ENCODE measurements at regions not wholly inside any gene's neighbourhood (a gene's known extent, or its start where the extent isn't known, plus 50 kb on each side); places are given as distances from the start of the nearest gene placed in this dataset.

- no peak for TF ChIP-seq CTCF (conservative IDR thresholded peaks at IDR 0.05; ENCODE audit: low read depth, low read length)
- no peak overlapping the region for H3K4me3 ChIP-seq (ENCODE audit: low read length)
- DNase-seq (ENCODE audit: low read depth), result no peak
Observed at GRCh38 chr16:85216522-85217375, 104.5 kb upstream of the CIBAR2 start.

DNA sequence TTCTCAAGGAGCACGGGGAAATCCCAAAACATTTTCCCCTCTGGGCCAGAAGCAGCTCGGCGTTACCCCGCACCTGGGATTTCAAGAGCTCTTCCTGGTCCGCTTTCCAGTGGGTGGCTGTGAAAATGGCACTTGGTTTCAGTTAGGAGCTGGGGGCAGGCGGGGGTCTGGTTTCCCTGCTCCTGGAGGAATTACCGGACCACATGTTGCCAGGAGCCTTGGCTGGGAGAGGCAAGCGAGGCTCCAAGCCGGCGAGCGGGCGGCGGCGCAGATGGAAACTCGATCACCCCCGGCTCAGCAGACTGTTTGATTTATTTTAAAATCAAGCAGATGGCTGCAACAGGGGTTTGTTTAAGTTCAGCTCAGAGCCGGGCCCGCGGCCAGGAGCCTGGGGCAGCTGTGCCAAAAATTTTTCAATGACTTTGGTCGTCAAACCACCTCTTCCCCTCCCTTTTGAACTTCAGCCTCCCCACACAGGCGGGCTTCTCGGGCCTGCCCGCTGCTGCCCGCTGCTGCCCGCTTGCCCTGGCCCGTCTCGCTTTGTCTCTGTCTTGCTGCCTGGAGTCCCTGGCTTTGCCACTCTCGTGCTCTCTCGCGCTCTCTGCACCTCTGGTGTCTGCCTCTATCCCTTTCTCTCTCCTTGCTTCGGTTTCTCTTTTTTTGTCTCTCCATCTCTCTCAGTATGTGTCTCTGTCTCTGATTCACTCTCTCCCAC is 108.0 kb upstream of the CIBAR2 start:
- peak overlapping the region; percentile 18 for H3K4me3 ChIP-seq (ENCODE audit: low read length)
- TF ChIP-seq CTCF (conservative IDR thresholded peaks at IDR 0.05; ENCODE audit: low read depth, low read length), result no peak
- DNase-seq (ENCODE audit: low read depth), result no peak

- TF ChIP-seq CTCF (conservative IDR thresholded peaks at IDR 0.05; ENCODE audit: low read depth, low read length), result no peak
- no peak overlapping the region for H3K4me3 ChIP-seq (ENCODE audit: low read length)
- no peak for DNase-seq (ENCODE audit: low read depth)
Observed at GRCh38 chr16:85220964-85221731, 108.9 kb upstream of the CIBAR2 start.

- H3K4me3 ChIP-seq (ENCODE audit: low read length), result no peak overlapping the region
- DNase-seq (ENCODE audit: low read depth), result no peak
- no peak for TF ChIP-seq CTCF (conservative IDR thresholded peaks at IDR 0.05; ENCODE audit: low read depth, low read length)
Observed at GRCh38 chr16:85221771-85222154, 109.5 kb upstream of the CIBAR2 start.

DNA sequence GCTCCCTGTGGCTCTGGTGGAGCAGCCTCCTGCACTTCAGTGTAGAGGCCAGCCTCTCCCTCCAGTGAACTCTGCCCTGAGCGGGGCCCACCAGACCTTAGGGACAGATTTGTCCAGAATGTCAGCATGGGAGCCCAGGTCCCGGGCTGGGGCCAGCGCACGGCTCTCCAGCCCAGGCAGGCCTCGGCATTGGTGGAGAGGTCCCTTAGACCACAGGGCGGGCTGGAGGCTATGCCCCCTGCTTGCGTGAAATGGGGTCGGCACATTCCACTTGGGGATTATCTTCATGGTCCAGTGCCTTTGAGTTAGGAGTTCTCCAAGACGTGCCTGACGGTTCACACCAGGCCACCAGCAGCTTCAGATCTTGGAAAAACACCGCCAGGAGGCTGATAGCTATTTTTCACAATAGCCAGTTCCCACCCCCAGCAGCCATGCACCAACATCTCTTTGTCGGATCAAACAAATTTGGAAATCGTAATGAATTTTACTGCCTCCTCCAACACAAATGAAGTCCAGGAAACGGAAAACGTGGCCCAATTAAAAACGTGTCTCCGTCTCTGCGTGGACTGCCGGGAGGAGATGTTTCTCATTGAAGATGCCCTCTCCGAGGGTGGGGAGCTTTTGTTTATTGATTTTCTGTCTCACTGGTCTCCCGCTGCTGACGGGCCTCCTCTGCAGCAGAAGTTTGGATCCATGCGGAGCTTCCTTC is 110.0 kb upstream of the CIBAR2 start:
- peak; percentile 62 for DNase-seq (ENCODE audit: low read depth)
- TF ChIP-seq CTCF (conservative IDR thresholded peaks at IDR 0.05; ENCODE audit: low read depth, low read length), result peak; percentile 3
- H3K4me3 ChIP-seq (ENCODE audit: low read length), result no peak overlapping the region

GRCh38 chr16:85225257-85225656 is 113.0 kb upstream of the CIBAR2 start:
- DNase-seq (ENCODE audit: low read depth), result no peak
- TF ChIP-seq CTCF (conservative IDR thresholded peaks at IDR 0.05; ENCODE audit: low read depth, low read length), result no peak

More at GRCh38 chr16:85225257-85225656, 113.0 kb upstream of the CIBAR2 start:
- no peak overlapping the region for H3K4me3 ChIP-seq (ENCODE audit: low read length)
